Adrenal gland (tissue), 9 donors: ENCODE measurements at regions not wholly inside any gene's neighbourhood (a gene's known extent, or its start where the extent isn't known, plus 50 kb on each side); places are given as distances from the start of the nearest gene placed in this dataset.

Experiments
- DNase-seq, 7 donors: peaks; one replicate each; pipeline ENCODE4 v3.0.0-alpha.2; 2019 to 2020
- H3K27ac ChIP-seq, 5 donors: fragments of 200-600 bp; sonication (generic) in 4 of 5; 1 replicate in 3 of 5; 2 replicates in 2 of 5; pipeline versions ENCODE4 v1.5.1 to v1.8.0; 2016 to 2020; ENCODE audit warnings: mild to moderate bottlenecking in 1 of 5
- H3K27me3 ChIP-seq: fragments of 200-600 bp; 2 replicates; pipeline ENCODE4 v1.8.0; 2021
- H3K36me3 ChIP-seq, 2 donors: fragments of 200-600 bp; replicated peaks in 1 of 2; 1 replicate in 1 of 2; 2 replicates in 1 of 2; pipeline versions ENCODE4 v1.5.1 to v1.8.0; 2018 to 2022
- H3K4me1 ChIP-seq, 2 donors: fragments of 200-600 bp; replicated peaks in 1 of 2; 1 replicate in 1 of 2; 2 replicates in 1 of 2; pipeline versions ENCODE4 v1.5.1 to v1.8.0; 2018 to 2021
- H3K4me3 ChIP-seq, 4 donors: fragments of 200-600 bp; sonication (generic) in 3 of 4; one replicate each; pipeline ENCODE4 v1.5.1; 2016 to 2018
- H3K9me3 ChIP-seq, 3 donors: fragments of 200-600 bp; sonication (generic) in 1 of 3; replicated peaks in 1 of 3; 1 replicate in 2 of 3; 2 replicates in 1 of 3; pipeline versions ENCODE4 v1.5.1 to v1.8.0; 2016 to 2021
- CTCF ChIP-seq, 6 experiments: fragments of 450-650 bp in 4 of 6; fragments of 200-600 bp in 2 of 6; sonication (generic) in 1 of 6; IDR thresholded peaks; 1 replicate in 5 of 6; 2 replicates in 1 of 6; pipeline versions ENCODE4 v1.5.1 to v1.8.0; 2016 to 2021; ENCODE audit warnings: antibody characterized with exemption in 6 of 6, mild to moderate bottlenecking in 2 of 6, moderate library complexity in 1 of 6
- POLR2A ChIP-seq, 2 donors: fragments of 450-650 bp; IDR thresholded peaks; one replicate each; pipeline ENCODE4 v1.6.1; 2017; ENCODE audit warnings: antibody characterized with exemption in 2 of 2, mild to moderate bottlenecking in 2 of 2, moderate library complexity in 1 of 2
- WGBS, 4 donors: extraction: QIAGEN DNeasy Blood & Tissue Kit in 2 of 4; methylation state at CpG; one replicate each; pipeline versions ENCODE4 v1.1.5 to v1.1.7; 2013 to 2017; 5-methylcytosine and 5-hydroxymethylcytosine counted together
- intact Hi-C, 2 donors: fragments of 100-400 bp; cut with DNase I; formaldehyde crosslinking; loops; one replicate each; pipeline versions ENCODE4 v1.14.1 to v1.15.0; 2022 to 2023
- donor health status: healthy with polysubstance abuse.
- donor health status: Bipolar disorder and iron deficiency.
- donor health status: DM: yes; HTN: yes; CAD: no.
- donor health status: DM: no; HTN: no; CAD: no.
- donor health status: DM: no; HTN: no; CAD: no.

GRCh38 chr2:194824450-194824849, 832.6 kb upstream of the SLC39A10 start:
- no peak overlapping the region for H3K4me3 ChIP-seq
- no peak for DNase-seq
- no peaks in the 10 kb centered on the region for H3K36me3 ChIP-seq
- H3K9me3 ChIP-seq, result no peaks in the 10 kb centered on the region
- no peak for TF ChIP-seq POLR2A (IDR thresholded peaks at IDR 0.05)
- no peak for TF ChIP-seq CTCF (IDR thresholded peaks at IDR 0.05)
- H3K4me1 ChIP-seq, result no peaks in the 10 kb centered on the region
- WGBS, 4 donors, result 69 to 91% (median 75%) methylated on average over 2 of the region's 2 CpGs
- no peak overlapping the region for H3K27ac ChIP-seq
- intact Hi-C loops, result no loop called here
- no peaks in the 10 kb centered on the region for H3K27me3 ChIP-seq

GRCh38 chr2:194822657-194823056, 834.4 kb upstream of the SLC39A10 start:
- Histone ChIP-seq H3K9me3 (no peaks in the 10 kb centered on the region), H3K27me3 (no peaks in the 10 kb centered on the region), H3K36me3 (no peaks in the 10 kb centered on the region), H3K4me3 (no peak overlapping the region), H3K4me1 (no peaks in the 10 kb centered on the region), H3K27ac (no peak overlapping the region)
- TF ChIP-seq CTCF (IDR thresholded peaks at IDR 0.05) (no peak), POLR2A (IDR thresholded peaks at IDR 0.05) (no peak)
- no peak for DNase-seq
- WGBS, 4 donors, result 84 to 93% (median 87%) methylated on average over 5 of the region's 5 CpGs
- intact Hi-C loops, result no loop called here

DNA sequence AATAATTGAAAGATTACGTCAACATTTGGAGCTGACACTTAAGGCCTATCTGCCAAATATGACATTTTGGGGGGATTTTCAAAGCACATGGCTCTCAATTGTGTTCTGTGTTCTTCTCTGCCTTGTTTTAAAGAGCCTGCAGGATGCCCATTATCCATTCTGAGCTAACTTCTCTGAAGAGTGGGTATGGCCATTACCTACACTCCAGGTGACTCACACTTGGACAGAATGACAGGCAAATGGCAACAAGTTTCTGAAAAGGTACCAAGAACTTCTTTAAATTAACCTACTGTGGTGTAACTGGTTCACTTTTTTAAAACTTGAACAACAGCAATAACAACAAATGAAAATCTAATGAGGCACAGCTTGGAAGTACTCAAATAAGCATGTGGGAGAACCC, 834.9 kb upstream of the SLC39A10 start:
- H3K36me3 ChIP-seq, result no peaks in the 10 kb centered on the region
- H3K4me1 ChIP-seq, result no peaks in the 10 kb centered on the region
- no peak overlapping the region for H3K27ac ChIP-seq
- H3K9me3 ChIP-seq, result no peaks in the 10 kb centered on the region
- 0% methylated on average over 1 of the region's 1 CpG for WGBS, 4 donors
- DNase-seq, result no peak
- intact Hi-C loops, result no loop called here
- no peak for TF ChIP-seq CTCF (IDR thresholded peaks at IDR 0.05)
- no peak for TF ChIP-seq POLR2A (IDR thresholded peaks at IDR 0.05)
- no peaks in the 10 kb centered on the region for H3K27me3 ChIP-seq
- no peak overlapping the region for H3K4me3 ChIP-seq

DNA sequence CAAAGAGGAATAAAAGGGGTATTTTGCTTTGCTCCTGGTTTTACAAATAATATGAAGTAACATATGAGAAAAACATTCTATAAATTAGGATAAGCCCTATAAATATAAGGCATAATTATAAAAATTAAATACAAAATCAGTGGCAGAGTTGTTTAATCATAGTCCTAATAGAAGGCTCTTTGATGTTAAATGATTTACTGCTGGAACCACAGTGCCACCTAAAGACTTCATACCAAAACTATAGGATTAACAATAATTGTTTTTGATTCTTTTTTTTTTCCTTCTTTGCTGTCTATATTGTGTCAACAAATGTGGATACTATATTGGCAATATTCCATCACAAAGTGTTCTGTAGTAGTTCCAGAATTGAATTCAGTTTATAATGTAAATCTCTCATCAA, 837.7 kb upstream of the SLC39A10 start:
- H3K9me3 ChIP-seq, result no peaks in the 10 kb centered on the region
- H3K27me3 ChIP-seq, result no peaks in the 10 kb centered on the region
- intact Hi-C loops, result no loop called here
- no peak overlapping the region for H3K27ac ChIP-seq
- no peak for DNase-seq
- no peaks in the 10 kb centered on the region for H3K4me1 ChIP-seq
- TF ChIP-seq POLR2A (IDR thresholded peaks at IDR 0.05) (no peak), CTCF (IDR thresholded peaks at IDR 0.05) (no peak)
- no peak overlapping the region for H3K4me3 ChIP-seq
- no peaks in the 10 kb centered on the region for H3K36me3 ChIP-seq
